HG02588 (cell line): ENCODE measurements at regions not wholly inside any gene's neighbourhood (a gene's known extent, or its start where the extent isn't known, plus 50 kb on each side); places are given as distances from the start of the nearest gene placed in this dataset.
"Not testable (repeated sequence)": the region's sequence is repeated elsewhere in the genome, so short reads cannot be mapped to it uniquely, and the experiment has no call there.

ENCODE experiments used
- ATAC-seq: cut with Tn5 transposase; IDR thresholded peaks from one replicate; pipeline ENCODE4 v1.9.1; 2021; ENCODE audit warnings: mild to moderate bottlenecking, moderate library complexity; ENCODE audit not compliant: unreplicated experiment

DNA sequence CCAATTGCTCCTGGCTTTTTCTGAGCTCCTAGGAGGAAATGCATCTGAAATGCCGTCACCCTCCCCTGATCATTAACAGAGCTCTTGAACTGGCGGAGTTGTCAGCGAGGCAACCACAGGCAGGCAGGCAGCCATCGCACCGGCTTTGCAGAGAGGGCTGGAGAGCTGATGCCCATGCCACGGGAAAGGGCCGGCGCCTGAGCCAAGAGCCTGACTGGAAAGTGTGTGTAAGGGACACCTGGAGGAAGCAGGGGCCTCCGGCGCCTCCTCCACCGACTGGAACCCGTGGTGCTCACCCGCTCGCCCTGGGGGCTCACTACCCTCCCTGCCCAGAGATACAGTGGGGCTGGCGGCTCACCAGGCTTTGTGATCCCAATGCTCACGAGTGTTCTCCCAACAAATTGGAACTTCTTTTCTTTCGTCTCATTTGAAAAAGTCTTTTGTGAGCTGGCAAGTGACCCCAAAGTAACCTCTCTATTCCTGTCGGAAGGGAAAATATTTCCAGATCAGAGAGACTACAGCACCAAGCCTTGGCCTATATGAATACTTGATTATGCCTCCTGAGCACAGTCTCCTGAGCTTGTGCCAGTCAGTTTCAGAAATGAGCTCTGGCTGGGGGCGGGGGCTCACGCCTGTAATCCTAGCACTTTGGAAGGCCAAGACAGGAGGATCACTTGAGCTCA lies 97.7 kb upstream of the SLC25A33 start:
- no peak for ATAC-seq

GRCh38 chr1:9442278-9442846 lies 96.9 kb upstream of the SLC25A33 start:
- no peak for ATAC-seq

GRCh38 chr1:9442986-9443385 lies 96.3 kb upstream of the SLC25A33 start:
- no peak for ATAC-seq

DNA sequence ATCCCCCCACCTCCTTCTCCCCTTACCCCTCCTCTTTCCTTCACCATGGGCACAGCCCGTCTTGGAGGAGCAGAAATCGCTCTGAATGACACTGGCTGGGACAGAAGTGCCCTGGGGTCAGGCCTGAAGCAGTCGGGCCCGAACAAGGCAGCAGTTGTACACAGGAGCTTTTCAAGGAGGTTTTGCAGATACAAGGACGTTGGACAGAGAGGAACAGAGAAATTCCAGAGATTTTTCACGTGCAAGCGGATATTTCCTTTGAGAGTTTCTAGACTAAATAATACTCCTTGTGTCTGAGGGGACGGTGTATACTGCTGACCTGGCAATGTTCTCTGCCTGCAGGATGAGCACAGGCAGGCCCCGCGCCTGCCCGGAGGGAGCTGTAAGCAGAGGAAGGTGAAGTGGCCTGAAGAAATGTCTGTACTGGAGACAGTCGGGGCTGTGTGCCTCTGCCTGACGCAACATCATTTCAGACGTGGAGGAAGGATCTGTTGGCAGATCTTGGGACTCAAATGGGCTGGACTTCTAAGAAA lies 95.3 kb upstream of the SLC25A33 start:
- ATAC-seq = no peak

GRCh38 chr1:9444532-9444931 lies 94.7 kb upstream of the SLC25A33 start:
- ATAC-seq = no peak

DNA sequence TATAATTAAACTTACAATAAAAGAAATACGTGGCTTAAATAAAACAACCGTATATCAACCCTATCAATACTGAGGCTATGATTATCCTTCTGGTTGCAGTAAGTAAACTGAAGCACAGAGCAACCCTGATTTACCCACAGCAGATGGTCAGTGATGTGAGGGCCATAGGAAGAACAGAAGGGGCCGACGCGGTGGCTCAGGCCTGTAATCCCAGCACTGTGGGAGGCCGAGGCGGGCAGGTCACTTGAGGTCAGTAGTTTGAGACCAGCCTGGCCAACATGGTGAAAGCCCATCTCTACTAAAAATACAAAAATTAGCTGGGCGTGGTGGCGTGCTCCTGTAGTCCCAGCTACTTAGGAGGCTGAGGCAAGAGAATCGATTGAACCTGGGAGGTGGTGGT lies 94.2 kb upstream of the SLC25A33 start:
- not testable (repeated sequence) for ATAC-seq

- no peak for ATAC-seq
Measured at GRCh38 chr1:9447215-9447960, 91.9 kb upstream of the SLC25A33 start.

GRCh38 chr1:9448132-9449109 lies 90.8 kb upstream of the SLC25A33 start:
- no peak for ATAC-seq

- ATAC-seq = no peak
Measured at GRCh38 chr1:9449110-9449627, 90.1 kb upstream of the SLC25A33 start.

GRCh38 chr1:9449976-9450696 lies 89.1 kb upstream of the SLC25A33 start:
- ATAC-seq = no peak

DNA sequence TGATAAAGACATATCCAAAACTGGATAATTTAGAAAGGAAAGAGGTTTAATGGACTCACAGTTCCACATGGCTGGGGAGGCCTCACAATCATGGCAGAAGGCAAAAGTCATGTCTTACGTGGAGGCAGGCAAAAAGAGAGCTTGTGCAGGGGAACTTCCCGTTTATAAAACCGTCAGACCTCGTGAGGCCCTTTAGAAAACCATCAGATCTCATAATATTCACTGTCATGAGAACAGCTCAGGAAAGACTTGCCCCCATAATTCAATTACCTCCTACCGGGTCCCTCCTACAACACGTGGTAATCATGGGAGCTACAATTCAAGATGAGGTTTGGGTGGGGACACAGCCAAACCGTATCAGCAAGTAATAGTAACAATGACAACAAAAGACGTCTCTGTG lies 88.2 kb upstream of the SLC25A33 start:
- no peak for ATAC-seq

DNA sequence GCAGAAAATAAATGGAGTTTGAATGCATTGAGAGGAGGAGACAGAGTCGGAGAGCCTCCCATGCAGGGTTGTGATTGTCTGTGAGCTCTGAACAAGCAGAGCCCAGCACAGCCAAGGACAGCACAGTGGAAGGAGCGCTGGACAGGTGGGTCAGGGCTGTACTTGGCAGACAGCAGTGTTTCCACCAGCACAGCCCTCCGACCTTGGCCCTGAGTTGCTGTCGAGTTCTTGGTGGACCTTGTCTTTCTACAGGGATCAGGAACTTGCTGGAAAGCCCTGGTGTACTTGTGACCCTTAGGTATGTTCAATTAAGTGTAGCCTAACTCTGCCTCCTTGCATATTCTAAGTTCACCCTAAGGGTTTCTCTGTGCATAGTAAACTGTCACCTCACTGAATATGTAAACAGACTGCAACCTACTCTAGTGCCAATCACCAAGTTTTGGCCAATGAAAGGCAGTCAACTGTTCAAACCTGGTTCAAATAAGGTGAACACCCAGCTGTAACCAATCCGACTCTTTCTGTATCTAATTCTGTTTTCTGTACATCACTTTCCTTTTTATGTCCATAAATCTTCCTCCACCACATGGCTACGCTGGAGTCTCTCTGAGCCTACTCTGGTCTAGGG lies 86.6 kb upstream of the SLC25A33 start:
- ATAC-seq = no peak

GRCh38 chr1:9453375-9453774 lies 85.9 kb upstream of the SLC25A33 start:
- ATAC-seq = no peak

DNA sequence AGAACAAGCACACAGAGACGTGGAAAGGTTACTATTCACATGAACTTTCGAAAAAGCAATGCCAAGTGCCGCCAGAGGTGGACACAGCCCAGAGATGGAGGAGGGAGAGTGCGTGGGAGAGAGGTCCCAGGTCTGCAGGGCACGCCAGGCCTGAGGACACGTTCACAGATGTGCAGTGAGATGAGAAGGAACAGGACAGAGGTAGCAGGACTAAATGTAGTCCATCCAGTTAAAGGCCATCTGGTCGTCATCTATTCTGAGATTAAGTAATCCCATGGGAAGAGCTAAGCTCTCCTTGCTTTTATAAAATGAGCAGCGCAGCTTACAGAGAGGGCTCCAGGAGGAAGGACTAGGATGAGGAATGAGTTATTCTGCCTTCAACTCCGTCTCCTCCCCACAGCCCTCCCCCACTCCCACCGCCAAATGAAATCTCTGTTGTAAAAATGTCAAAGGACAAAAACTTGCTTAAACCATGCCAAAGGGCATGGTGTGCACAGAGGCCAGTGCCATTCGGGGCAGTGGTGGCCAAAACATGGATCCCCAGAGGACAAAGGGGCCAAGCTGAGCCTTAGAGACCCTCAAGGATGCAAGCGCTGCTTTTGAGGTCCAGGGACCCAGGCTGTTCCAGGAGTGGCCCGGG lies 85.4 kb upstream of the SLC25A33 start:
- no peak for ATAC-seq

DNA sequence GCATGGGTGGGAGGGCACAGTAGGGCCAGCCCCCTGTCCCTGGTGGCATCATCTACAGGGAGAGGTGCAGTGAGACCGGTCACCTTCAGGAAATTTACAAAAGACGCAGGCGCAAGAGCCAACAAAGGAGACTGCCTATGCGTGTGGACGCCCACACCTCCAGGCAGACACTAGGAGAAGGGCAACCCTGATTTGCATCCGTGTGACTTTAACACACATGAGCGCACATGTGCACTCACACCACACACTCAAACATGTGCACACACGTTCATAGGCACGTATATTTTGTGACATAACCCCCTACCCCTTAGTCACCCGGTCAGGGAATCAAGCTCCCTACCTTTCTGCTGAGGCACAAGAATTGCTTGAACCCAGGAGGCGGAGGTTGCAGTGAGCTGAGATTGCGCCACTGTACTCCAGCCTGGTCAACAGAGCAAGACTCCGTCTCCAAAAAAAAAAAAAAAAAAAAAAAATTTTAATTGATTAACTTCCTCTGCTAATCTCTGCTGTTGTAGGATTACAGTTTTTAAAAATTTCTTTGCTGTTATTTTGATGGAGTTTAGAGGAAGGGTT lies 84.7 kb upstream of the SLC25A33 start:
- ATAC-seq = no peak

DNA sequence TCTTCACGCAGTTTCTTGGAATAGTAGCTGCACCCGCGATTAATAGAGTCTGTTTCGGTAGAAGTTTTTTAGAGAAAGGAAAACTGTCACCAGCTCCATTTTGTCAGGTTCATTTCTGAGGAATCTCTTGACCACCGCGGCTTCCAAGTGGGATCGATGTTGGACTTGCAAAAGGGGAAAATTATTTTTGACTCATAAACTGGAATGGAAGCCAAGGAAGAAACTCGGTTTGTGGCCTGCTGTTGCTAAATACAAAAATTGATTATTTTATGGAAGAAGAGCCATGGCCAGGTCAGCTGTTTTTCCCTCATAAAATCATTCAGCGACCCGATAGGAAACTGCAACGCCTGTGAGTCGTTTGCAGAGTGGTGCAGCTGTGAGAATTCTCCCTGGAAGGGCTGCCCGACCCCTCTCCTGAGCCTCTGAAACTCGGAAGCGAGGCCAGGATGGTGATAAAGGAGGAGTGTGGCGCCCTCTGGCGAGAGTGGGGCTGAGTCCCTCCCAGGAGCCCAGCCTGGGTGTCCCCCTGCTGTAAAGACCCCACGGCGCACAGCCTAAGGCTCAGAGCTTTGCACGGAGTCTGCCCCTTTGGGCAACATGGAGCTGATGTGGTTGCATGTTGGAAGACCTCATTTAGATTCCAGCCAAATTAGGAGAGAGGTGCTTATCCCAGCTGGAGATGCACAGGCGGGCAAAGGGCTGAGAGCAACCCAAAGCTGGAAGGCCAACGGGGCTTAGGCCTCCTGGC lies 83.6 kb upstream of the SLC25A33 start:
- ATAC-seq = no peak

DNA sequence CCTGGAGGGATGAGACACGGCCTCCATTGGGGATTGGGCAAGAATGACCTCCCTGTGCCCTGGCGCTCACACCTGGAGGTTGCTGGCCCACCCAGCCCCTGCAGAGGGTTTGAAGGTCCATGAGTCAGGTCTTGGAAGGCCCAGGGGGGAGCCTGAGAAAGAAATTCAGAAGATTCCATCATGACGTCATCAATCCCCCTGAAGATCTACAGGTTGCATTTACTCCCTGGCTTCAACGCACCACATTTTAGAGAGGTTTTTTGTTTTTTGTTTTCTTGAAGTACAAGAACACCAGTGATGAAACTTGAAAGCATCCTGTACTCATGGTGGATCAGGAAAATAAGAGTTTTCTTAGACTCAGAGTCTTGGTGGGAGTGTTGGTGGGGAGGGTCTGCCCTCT lies 82.4 kb upstream of the SLC25A33 start:
- ATAC-seq = no peak

DNA sequence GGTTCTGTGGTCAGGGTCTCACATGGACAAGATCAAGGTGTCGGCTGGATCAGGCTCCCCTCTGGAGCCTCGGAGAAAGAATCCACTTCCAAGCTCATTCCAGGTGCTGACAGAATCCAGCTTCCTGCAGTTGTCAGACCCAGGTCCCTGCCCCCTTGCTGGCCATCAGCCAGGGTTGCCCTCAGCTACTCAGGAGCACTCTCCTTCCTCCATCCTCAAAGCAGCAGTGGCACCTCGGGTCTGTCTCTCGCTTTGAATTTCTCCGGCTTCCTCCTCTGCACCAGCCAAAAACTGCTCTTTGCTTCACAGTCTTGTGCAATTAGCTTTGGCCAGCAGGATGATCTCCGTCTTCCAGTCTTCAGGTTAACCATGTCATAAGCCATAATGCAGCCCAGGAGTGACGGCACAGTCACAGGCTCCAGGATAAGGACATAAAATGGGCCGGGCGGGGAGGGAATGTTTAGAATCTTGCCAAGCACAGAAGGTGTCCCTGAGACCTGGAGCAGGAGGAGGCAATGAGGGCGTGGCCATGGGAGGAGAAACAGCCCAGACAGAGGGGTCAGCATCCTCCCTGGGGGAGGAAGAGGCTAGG lies 79.4 kb upstream of the SLC25A33 start:
- ATAC-seq = no peak
